A673 (cell line): ENCODE measurements at regions not wholly inside any gene's neighbourhood (a gene's known extent, or its start where the extent isn't known, plus 50 kb on each side); places are given as distances from the start of the nearest gene placed in this dataset.

ENCODE experiments used
- BruUV-seq: library from RNA; stranded (reverse); fragments of 400-500 nt; replicated peaks from 2 replicates; lab custom pipeline; 2021; lab: Mats Ljungman, UMichigan
- CTCF ChIA-PET: fragments of 300-600 bp; sonication (Branson Sonifier 250); formaldehyde crosslinking; loops from one replicate; lab custom pipeline; 2022; ENCODE audit warnings: antibody characterized with exemption; lab: Charles Lee
- POLR2A ChIA-PET: fragments of 300-600 bp; sonication (Branson Sonifier 250); formaldehyde crosslinking; loops from one replicate; lab custom pipeline; 2022; ENCODE audit warnings: antibody characterized with exemption; ENCODE audit not compliant: low non-redundant PET; lab: Charles Lee
- DNase-seq: peaks from one replicate; pipeline ENCODE4 v3.0.0-alpha.2; 2015; ENCODE audit warnings: low spot score
- H3K27ac ChIP-seq: fragments of 200-600 bp; sonication (generic); 2 replicates; pipeline ENCODE4 v1.5.1; 2016; ENCODE audit warnings: mixed run types, low read depth, mild to moderate bottlenecking, mixed read lengths, antibody characterized with exemption, low read length; ENCODE audit not compliant: poor library complexity, severe bottlenecking
- H3K27me3 ChIP-seq: fragments of 200-600 bp; sonication (generic); replicated peaks from 2 replicates; pipeline ENCODE4 v1.6.1; 2017; ENCODE audit warnings: mixed run types, low read depth, mild to moderate bottlenecking, mixed read lengths, antibody characterized with exemption, low read length; ENCODE audit not compliant: insufficient read depth, poor library complexity
- H3K36me3 ChIP-seq: fragments of 200-600 bp; sonication (generic); 2 replicates; pipeline ENCODE4 v1.6.1; 2016; ENCODE audit warnings: mixed run types, mild to moderate bottlenecking, mixed read lengths, antibody characterized with exemption, low read length; ENCODE audit not compliant: insufficient read depth, poor library complexity, severe bottlenecking
- H3K4me1 ChIP-seq: fragments of 200-600 bp; sonication (generic); 2 replicates; pipeline ENCODE4 v1.6.1; 2017; ENCODE audit warnings: mixed run types, mild to moderate bottlenecking, mixed read lengths, antibody characterized with exemption, low read length; ENCODE audit not compliant: insufficient read depth, poor library complexity, severe bottlenecking
- H3K4me3 ChIP-seq: fragments of 200-600 bp; sonication (generic); 2 replicates; pipeline ENCODE4 v1.5.1; 2016; ENCODE audit warnings: low read depth, mixed run types, mild to moderate bottlenecking, mixed read lengths, low read length; ENCODE audit not compliant: poor library complexity, severe bottlenecking
- H3K9me3 ChIP-seq: fragments of 200-600 bp; sonication (generic); 2 replicates; pipeline ENCODE4 v1.6.1; 2016; ENCODE audit warnings: mixed run types, low read depth, mild to moderate bottlenecking, mixed read lengths, antibody characterized with exemption, low read length; ENCODE audit not compliant: poor library complexity, severe bottlenecking
- CTCF ChIP-seq: fragments of 300-800, 200-600 bp; sonication (generic); conservative IDR thresholded peaks from 2 replicates; pipeline ENCODE4 v1.5.1; 2017; ENCODE audit warnings: low read depth, mild to moderate bottlenecking, antibody characterized with exemption, low read length, moderate library complexity, mixed read lengths
- EZH2 ChIP-seq: fragments of 200-600 bp; sonication (generic); IDR thresholded peaks from 2 replicates; pipeline ENCODE4 v1.6.1; 2017; ENCODE audit warnings: borderline replicate concordance, low read depth, mild to moderate bottlenecking, mixed read lengths, antibody characterized with exemption, low read length; ENCODE audit not compliant: poor library complexity, severe bottlenecking
- intact Hi-C: fragments of 100-400 bp; cut with micrococcal nuclease; formaldehyde crosslinking; loops from one replicate; pipeline ENCODE4 v1.10.0; 2022; ENCODE audit not compliant: unreplicated experiment

DNA sequence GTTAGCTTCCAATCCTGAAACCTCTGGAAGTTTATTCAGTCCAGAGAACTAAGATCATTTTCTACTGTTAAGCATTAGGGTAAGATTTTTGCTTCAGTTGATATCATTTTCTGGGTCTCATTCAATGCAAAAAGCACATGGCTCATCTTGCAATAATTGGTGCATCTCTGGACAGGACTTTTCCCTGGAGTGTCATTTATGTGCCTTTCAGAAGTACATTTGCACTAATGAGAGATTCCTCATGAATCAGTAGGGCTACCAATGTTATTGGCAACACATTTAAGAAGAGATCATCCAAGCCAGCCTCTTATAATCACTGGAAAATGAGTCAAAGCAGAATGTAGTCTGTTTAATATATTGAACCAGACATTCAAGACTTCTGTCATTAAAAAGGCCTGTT, 224.2 kb upstream of the CHRNA7 start:
- POLR2A ChIA-PET, result no interaction called here
- intact Hi-C loops, result no loop called here
- BruUV-seq, result no TSS peak
- CTCF ChIA-PET, result no interaction called here
- Histone ChIP-seq H3K4me1 (no peaks in the 10 kb centered on the region), H3K27me3 (no peaks in the 10 kb centered on the region), H3K9me3 (peaks cover 4% of the 10 kb centered on the region), H3K4me3 (no peak overlapping the region), H3K27ac (no peak overlapping the region), H3K36me3 (no peaks in the 10 kb centered on the region)
- TF ChIP-seq CTCF (no peak), EZH2 (no peak)
- DNase-seq, result no peak

DNA sequence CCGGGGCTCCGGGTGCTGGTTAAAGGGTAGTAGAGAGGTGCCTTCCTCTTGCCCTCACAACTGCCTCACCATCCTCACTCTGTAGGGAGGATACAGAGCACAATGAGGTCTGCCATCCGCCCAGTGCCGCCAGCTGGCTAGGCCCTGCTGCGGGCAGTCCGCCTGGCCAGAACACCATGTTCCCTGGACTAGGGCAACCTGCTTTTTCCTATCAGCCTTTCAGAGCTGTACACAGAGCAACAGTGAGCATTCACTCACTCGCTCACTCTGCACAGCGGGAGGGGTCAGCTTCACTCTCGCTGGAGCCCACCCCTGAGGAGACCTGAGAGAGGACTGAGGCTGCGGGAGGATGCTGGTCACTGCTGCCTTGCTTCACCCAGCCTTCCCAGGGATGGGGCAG, 218.7 kb upstream of the CHRNA7 start:
- Histone ChIP-seq H3K27ac (no peak overlapping the region), H3K4me3 (no peak overlapping the region), H3K4me1 (no peaks in the 10 kb centered on the region), H3K36me3 (no peaks in the 10 kb centered on the region), H3K27me3 (no peaks in the 10 kb centered on the region), H3K9me3 (peaks cover 4% of the 10 kb centered on the region)
- ChIA-PET POLR2A (no interaction called here), CTCF (no interaction called here)
- DNase-seq, result no peak
- no TSS peak for BruUV-seq
- TF ChIP-seq EZH2 (no peak), CTCF (no peak)
- intact Hi-C loops, result no loop called here

GRCh38 chr15:31814082-31814481, 216.2 kb upstream of the CHRNA7 start:
- CTCF ChIA-PET, result no interaction called here
- DNase-seq, result no peak
- POLR2A ChIA-PET, result no interaction called here
- Histone ChIP-seq H3K36me3 (no peaks in the 10 kb centered on the region), H3K9me3 (peaks cover 4% of the 10 kb centered on the region), H3K27me3 (no peaks in the 10 kb centered on the region), H3K27ac (no peak overlapping the region), H3K4me3 (no peak overlapping the region), H3K4me1 (no peaks in the 10 kb centered on the region)
- intact Hi-C loops, result no loop called here
- TF ChIP-seq EZH2, result no peak
- no TSS peak for BruUV-seq

DNA sequence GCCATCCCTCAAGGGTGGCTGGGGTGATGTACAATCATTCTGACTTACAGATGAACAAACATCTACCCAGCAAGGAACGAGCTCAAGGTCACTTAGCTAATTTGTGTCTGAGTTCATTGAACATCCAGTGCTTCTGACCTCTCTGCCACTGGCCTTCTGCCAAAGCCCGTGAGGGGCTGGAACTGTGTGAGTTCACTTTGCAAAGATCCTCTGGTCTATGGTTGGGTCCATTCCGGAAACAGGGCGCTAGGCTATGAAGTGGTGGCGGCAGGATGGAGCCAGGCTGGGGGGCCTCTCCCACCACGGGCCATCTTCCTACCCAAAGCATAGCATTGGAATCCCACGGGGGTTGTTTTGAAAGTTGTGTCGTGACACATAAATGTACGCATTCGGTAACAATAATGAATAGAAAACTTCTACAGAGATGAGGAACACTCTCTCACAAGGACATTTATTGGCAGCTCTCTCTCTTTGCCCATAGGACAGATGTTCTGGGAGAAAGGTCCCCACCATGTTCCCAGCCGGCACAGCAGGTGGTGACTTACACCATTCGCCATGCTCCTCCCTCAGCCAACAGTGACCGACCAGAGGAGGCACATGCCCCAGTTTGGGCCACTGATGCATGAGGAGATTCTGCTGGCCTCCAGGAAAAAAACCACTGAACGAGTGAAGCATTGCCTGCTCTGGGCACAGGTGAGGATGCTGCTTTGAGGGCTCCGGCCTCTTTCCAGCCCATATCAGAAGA, 214.7 kb upstream of the CHRNA7 start:
- H3K27ac ChIP-seq, result no peak overlapping the region
- H3K9me3 ChIP-seq, result no peaks in the 10 kb centered on the region
- no TSS peak for BruUV-seq
- no peak for DNase-seq
- no peaks in the 10 kb centered on the region for H3K4me1 ChIP-seq
- no peaks in the 10 kb centered on the region for H3K27me3 ChIP-seq
- no peak overlapping the region for H3K4me3 ChIP-seq
- ChIA-PET POLR2A (no interaction called here), CTCF (no interaction called here)
- TF ChIP-seq EZH2, result no peak
- TF ChIP-seq CTCF, result no peak
- no peaks in the 10 kb centered on the region for H3K36me3 ChIP-seq
- intact Hi-C loops, result no loop called here
